Choroid plexus epithelial cell (primary cell): ENCODE measurements at regions not wholly inside any gene's neighbourhood (a gene's known extent, or its start where the extent isn't known, plus 50 kb on each side); places are given as distances from the start of the nearest gene placed in this dataset.

Source experiments
- DNase-seq: peaks from one replicate; pipeline ENCODE4 v3.0.0-alpha.2; 2010; ENCODE audit warnings: low read depth
- H3K4me3 ChIP-seq: 2 replicates; pipeline ENCODE4 v1.5.1; 2011; ENCODE audit warnings: low read depth, mild to moderate bottlenecking, control low read depth, low read length, moderate library complexity
- CTCF ChIP-seq: conservative IDR thresholded peaks from 2 replicates; pipeline ENCODE4 v1.5.1; 2011; ENCODE audit warnings: low read depth, mild to moderate bottlenecking, control low read depth, inconsistent platforms, low read length, moderate library complexity

DNA sequence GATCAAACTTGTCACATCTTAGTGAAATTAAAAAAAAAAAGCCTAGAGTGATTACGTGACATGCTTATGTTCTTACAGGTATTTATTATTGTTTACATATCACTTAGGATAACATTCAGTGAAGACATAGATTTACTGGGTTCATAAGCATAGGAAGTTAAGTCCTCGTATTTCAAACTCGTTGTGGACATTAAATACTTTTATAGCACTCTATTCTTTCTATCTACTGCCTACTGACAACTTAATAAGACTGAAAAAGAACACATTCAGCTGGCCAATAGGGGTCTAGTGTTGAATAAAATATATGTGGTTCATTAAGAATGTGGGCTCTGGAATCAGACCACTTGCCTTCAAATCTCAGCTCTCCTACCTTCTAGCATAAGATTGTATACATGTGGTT, 1927.4 kb downstream of the PCDH9 start:
- no peak overlapping the region for H3K4me3 ChIP-seq
- TF ChIP-seq CTCF, result no peak
- DNase-seq, result no peak

DNA sequence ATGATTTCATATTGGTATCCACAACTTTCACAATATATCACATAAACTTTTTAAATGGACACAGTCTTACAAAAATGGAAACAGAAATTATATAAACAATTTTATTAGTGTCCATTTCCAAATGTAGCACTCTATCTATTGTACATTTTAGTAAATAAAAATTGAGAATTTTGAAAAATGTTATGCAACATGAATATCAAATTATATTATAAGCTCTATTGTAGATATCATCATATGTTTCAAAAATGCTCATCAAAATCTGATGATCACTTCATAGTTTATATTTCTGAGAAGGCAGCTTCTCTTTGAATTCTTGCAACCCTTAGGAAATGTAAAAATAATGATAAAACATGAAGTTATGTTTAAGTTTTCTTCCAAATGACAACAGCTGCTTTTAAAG, 1928.6 kb downstream of the PCDH9 start:
- DNase-seq, result no peak
- no peak overlapping the region for H3K4me3 ChIP-seq
- TF ChIP-seq CTCF, result no peak

DNA sequence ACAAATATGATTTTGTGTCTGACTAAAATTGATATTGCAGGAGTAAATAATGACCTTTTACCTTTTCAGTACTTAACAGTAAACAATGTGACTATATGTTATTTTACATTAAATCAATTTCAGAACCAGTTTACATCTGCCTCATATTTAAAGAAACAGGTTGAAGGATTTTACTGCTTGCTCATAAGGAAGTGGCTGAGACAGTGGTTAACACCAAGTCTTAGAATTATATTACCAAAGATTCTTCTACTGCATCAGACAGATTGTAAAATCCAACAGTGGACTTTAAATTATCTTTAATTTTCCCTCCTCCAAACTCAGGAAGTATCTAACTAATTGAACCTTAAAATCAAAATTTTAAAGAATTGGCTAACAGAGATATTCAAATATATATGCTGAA, 1929.9 kb downstream of the PCDH9 start:
- no peak overlapping the region for H3K4me3 ChIP-seq
- TF ChIP-seq CTCF, result no peak
- no peak for DNase-seq

- no peak for DNase-seq
- TF ChIP-seq CTCF, result no peak
- no peak overlapping the region for H3K4me3 ChIP-seq
Measured at GRCh38 chr13:65293530-65294198, 1936.5 kb downstream of the PCDH9 start.

- no peak for TF ChIP-seq CTCF
- peak; percentile 86 for DNase-seq
Measured at GRCh38 chr13:65292488-65292901, 1937.6 kb downstream of the PCDH9 start.

DNA sequence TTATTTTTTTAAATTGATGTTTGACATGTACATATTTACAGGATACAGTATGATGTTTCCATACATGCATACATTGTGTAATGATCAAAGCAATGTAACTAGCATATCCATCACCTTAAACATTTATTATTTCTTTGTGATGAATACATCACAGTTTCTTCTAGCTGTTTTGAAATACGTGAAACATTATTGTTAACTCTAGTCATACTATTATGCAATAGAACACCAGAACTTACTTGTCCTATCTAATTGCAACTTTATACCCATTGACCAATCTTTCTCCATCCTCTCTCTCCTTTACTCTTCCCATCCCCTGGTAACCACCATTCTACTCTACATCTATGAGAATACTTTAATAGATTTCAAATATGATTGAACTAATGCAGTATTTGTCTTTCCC, 1942.7 kb downstream of the PCDH9 start:
- no peak for DNase-seq
- H3K4me3 ChIP-seq, result no peak overlapping the region
- no peak for TF ChIP-seq CTCF

More at GRCh38 chr13:65292488-65292901, 1937.6 kb downstream of the PCDH9 start:
- no peak overlapping the region for H3K4me3 ChIP-seq

DNA sequence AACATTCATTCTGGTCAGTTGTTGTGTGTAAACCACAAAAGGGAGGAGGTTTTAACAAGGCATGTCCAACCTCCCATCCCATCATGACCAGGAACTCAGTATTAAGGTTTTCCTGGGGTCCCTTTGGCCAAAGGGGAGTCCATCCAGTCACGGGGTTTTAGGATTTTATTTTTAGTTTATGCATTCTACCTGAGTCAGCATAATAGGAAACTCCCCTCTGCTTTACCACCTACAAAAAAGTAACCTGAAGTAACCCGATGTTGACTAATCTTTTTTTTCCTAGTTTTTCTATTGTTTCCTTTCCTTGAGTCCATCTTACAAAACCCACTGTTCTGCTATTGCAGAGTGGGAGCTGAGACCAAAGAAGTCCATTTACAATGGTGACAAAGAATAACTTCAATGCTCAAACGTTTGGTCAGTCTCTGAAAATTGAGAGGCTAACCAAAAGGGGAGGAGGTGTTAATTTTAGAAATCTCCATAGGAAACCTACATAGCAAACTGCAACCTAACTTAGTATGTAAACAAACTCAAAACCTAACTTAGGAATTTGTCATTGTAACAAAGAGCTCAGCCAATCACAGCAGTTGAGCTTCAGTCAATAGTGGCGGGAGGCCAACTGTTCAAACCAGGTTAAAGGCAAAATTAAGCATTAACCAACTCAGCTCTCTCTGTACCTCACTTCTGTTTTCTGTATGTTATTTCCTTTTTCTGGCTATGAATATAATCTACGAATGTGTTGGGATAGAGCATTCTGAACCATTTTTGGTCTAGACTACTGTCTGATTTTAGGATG, 1954.1 kb downstream of the PCDH9 start:
- H3K4me3 ChIP-seq, result no peak overlapping the region
- no peak for DNase-seq
- TF ChIP-seq CTCF, result no peak
